Endothelial cell of umbilical vein (primary cell): ENCODE measurements at regions not wholly inside any gene's neighbourhood (a gene's known extent, or its start where the extent isn't known, plus 50 kb on each side); places are given as distances from the start of the nearest gene placed in this dataset.

Source experiments
- BruUV-seq: library from RNA; stranded (reverse); fragments of 400-500 nt; replicated peaks from 2 replicates; lab custom pipeline; 2021; lab: Mats Ljungman, UMichigan
- CTCF ChIA-PET: fragments of 300-600, 350-600 bp; sonication (Branson Sonifier 250); formaldehyde crosslinking; loops from one replicate; lab custom pipeline; 2021; ENCODE audit warnings: antibody characterized with exemption, inconsistent platforms; lab: Charles Lee
- POLR2A ChIA-PET: fragments of 300-600, 350-600 bp; sonication (Branson Sonifier 250); formaldehyde crosslinking; loops from one replicate; lab custom pipeline; 2021; ENCODE audit warnings: antibody characterized with exemption, inconsistent platforms; lab: Charles Lee
- DNase-seq: peaks from one replicate; pipeline ENCODE4 v3.0.0-alpha.2; 2011; ENCODE audit warnings: low read depth, low spot score
- FAIRE-seq: peaks from 2 replicates; lab custom pipeline; 2011; peaks lifted over from hg19 to GRCh38; lab: Jason Lieb, UNC
- H2AFZ ChIP-seq: 2 replicates; pipeline ENCODE4 v1.6.0; 2012; ENCODE audit warnings: low read depth, low read length, control low read depth, inconsistent platforms
- H3K27ac ChIP-seq: 2 replicates; pipeline ENCODE4 v1.5.1; 2011; ENCODE audit warnings: low read depth, mild to moderate bottlenecking, control low read depth, low read length, moderate library complexity; ENCODE audit not compliant: insufficient read depth
- H3K27me3 ChIP-seq, 2 experiments: 2 replicates each; pipeline versions ENCODE4 v1.6.0 to v1.6.1; 2011; ENCODE audit warnings: low read length in 2 of 2, mixed read lengths in 1 of 2; ENCODE audit not compliant: control insufficient read depth in 2 of 2, insufficient read depth in 2 of 2
- H3K36me3 ChIP-seq, 2 experiments: 2 replicates in 1 of 2; 3 replicates in 1 of 2; pipeline ENCODE4 v1.5.1; 2011; ENCODE audit warnings: low read length in 2 of 2, mild to moderate bottlenecking in 1 of 2, moderate library complexity in 1 of 2; ENCODE audit not compliant: control insufficient read depth in 2 of 2, insufficient read depth in 2 of 2; ENCODE audit errors: extremely low read depth in 1 of 2
- H3K4me1 ChIP-seq: 3 replicates; pipeline ENCODE4 v1.5.1; 2011; ENCODE audit warnings: mild to moderate bottlenecking, low read length; ENCODE audit not compliant: control insufficient read depth, insufficient read depth; ENCODE audit errors: extremely low read depth
- H3K4me2 ChIP-seq: 2 replicates; pipeline ENCODE4 v1.6.1; 2011; ENCODE audit warnings: low read length, control low read depth, mixed read lengths; ENCODE audit not compliant: insufficient read depth
- H3K4me3 ChIP-seq, 3 experiments: fragments of 200-600 bp in 1 of 3; sonication (generic), shearing (Covaris generic) in 1 of 3; replicated peaks in 1 of 3; 2 replicates each; pipeline ENCODE4 v1.5.1; 2011 to 2016; ENCODE audit warnings: control low read depth in 3 of 3, low read length in 3 of 3, mild to moderate bottlenecking in 2 of 3, inconsistent platforms in 1 of 3, low read depth in 1 of 3, moderate library complexity in 1 of 3; ENCODE audit not compliant: insufficient read depth in 1 of 3
- H3K79me2 ChIP-seq: 2 replicates; pipeline ENCODE4 v1.6.0; 2012; ENCODE audit warnings: low read length, inconsistent platforms; ENCODE audit not compliant: control insufficient read depth, insufficient read depth
- H3K9ac ChIP-seq: replicated peaks from 2 replicates; pipeline ENCODE3; 2011; ENCODE audit warnings: low read length, control low read depth; ENCODE audit not compliant: insufficient read depth; ENCODE audit errors: extremely low read depth
- H3K9me1 ChIP-seq: replicated peaks from 3 replicates; pipeline ENCODE4 v1.6.0; 2011; ENCODE audit warnings: mild to moderate bottlenecking, low read length; ENCODE audit not compliant: control insufficient read depth, insufficient read depth; ENCODE audit errors: extremely low read depth
- H3K9me3 ChIP-seq: replicated peaks from 2 replicates; pipeline ENCODE4 v1.5.1; 2012; ENCODE audit warnings: low read length, inconsistent platforms; ENCODE audit not compliant: control insufficient read depth, insufficient read depth
- H4K20me1 ChIP-seq: replicated peaks from 2 replicates; pipeline ENCODE3; 2011; ENCODE audit warnings: mild to moderate bottlenecking, low read length; ENCODE audit not compliant: control insufficient read depth, insufficient read depth; ENCODE audit errors: extremely low read depth
- CTCF ChIP-seq, 2 donors: IDR thresholded peaks; 1 replicate in 1 of 2; 2 replicates in 1 of 2; pipeline ENCODE4 v1.5.1; 2011; ENCODE audit warnings: low read length in 2 of 2, mild to moderate bottlenecking in 2 of 2, moderate library complexity in 2 of 2, control low read depth in 1 of 2, inconsistent platforms in 1 of 2, low read depth in 1 of 2; ENCODE audit not compliant: insufficient read depth in 1 of 2; ENCODE audit errors: extremely low read depth in 1 of 2
- EZH2 ChIP-seq: IDR thresholded peaks from 2 replicates; pipeline ENCODE4 v1.6.1; 2012; ENCODE audit warnings: borderline replicate concordance, low read depth, mild to moderate bottlenecking, moderate library complexity, low read length, inconsistent platforms; ENCODE audit not compliant: severe bottlenecking
- FOS ChIP-seq: IDR thresholded peaks from 2 replicates; pipeline ENCODE4 v1.6.1; 2011; ENCODE audit warnings: mild to moderate bottlenecking, low read length, moderate library complexity, borderline replicate concordance; ENCODE audit not compliant: insufficient read depth
- GATA2 ChIP-seq: IDR thresholded peaks from 2 replicates; pipeline ENCODE4 v1.7.0; 2011; ENCODE audit warnings: low read depth, mild to moderate bottlenecking, moderate library complexity, mixed read lengths, low read length; ENCODE audit not compliant: insufficient read length, insufficient read depth
- JUN ChIP-seq: IDR thresholded peaks from 2 replicates; pipeline ENCODE4 v1.6.1; 2011; ENCODE audit warnings: borderline replicate concordance, low read depth; ENCODE audit not compliant: insufficient read length, insufficient read depth
- MAX ChIP-seq: IDR thresholded peaks from 2 replicates; pipeline ENCODE4 v1.6.1; 2011; ENCODE audit not compliant: insufficient read depth, insufficient read length
- MYC ChIP-seq: IDR thresholded peaks from one replicate; pipeline ENCODE4 v1.6.1; 2011; ENCODE audit warnings: mild to moderate bottlenecking, low read depth, low read length
- POLR2A ChIP-seq: IDR thresholded peaks from 2 replicates; pipeline ENCODE4 v1.6.1; 2012; ENCODE audit warnings: low read depth, mild to moderate bottlenecking, control low read depth, low read length
- POLR2AphosphoS5 ChIP-seq: IDR thresholded peaks from 2 replicates; pipeline ENCODE4 v1.6.1; 2012; ENCODE audit warnings: low read depth, mild to moderate bottlenecking, control low read depth, low read length, moderate library complexity; ENCODE audit not compliant: insufficient read depth
- dilution Hi-C: fragments of 300-500 bp; cut with MboI; formaldehyde crosslinking; loops from one replicate; pipeline ENCODE4 v1.15.0; 2019; ENCODE audit warnings: low sequenced_read_pairs; ENCODE audit not compliant: extremely low pct_ligation_motif_present
- intact Hi-C: fragments of 100-400 bp; cut with micrococcal nuclease; formaldehyde crosslinking; loops from one replicate; pipeline ENCODE4 v1.10.0; 2022

- Histone ChIP-seq H3K9ac (no peak overlapping the region), H3K4me1 (no peaks in the 10 kb centered on the region), H3K27ac (no peak overlapping the region), H3K79me2 (no peaks in the 10 kb centered on the region), H3K36me3 (no peaks in the 10 kb centered on the region), H3K9me3 (no peaks in the 10 kb centered on the region), H3K4me3 (no peak overlapping the region), H4K20me1 (no peaks in the 10 kb centered on the region), H3K27me3 (peaks cover 0 to 3% of the 10 kb centered on the region in 2 experiments), H3K4me2 (no peak overlapping the region), H2AFZ (no peak overlapping the region), H3K9me1 (no peaks in the 10 kb centered on the region)
- DNase-seq (no peak), FAIRE-seq (no peak)
- ChIA-PET CTCF (no interaction called here), POLR2A (no interaction called here)
- TF ChIP-seq GATA2: no peak
- no peak for TF ChIP-seq EZH2
- TF ChIP-seq FOS: no peak
- TF ChIP-seq JUN: no peak
- no peak for TF ChIP-seq MYC
- TF ChIP-seq POLR2A: no peak
- TF ChIP-seq CTCF (IDR thresholded peaks at IDR 0.05; ENCODE audit: extremely low read depth in 1 of 2, insufficient read depth in 1 of 2, low read depth in 1 of 2, low read length in 2 of 2): no peak
- no peak for TF ChIP-seq MAX
- TF ChIP-seq POLR2AphosphoS5: no peak
- intact Hi-C loops: no loop called here
- BruUV-seq: no TSS peak
- dilution Hi-C loops: no loop called here
These were observed 143.1 kb upstream of the MYL2 start for GRCh38 chr12:111063295-111064026.
